Hepatocyte (in vitro differentiated cells): ENCODE measurements at regions not wholly inside any gene's neighbourhood (a gene's known extent, or its start where the extent isn't known, plus 50 kb on each side); places are given as distances from the start of the nearest gene placed in this dataset.

Experiments
- DNase-seq: peaks from one replicate; pipeline ENCODE4 v3.0.0-alpha.2; 2016; ENCODE audit warnings: low spot score
- H2AFZ ChIP-seq: fragments of 200-600 bp; sonication (generic); 2 replicates; pipeline ENCODE4 v1.6.0; 2016; ENCODE audit warnings: antibody characterized with exemption, mild to moderate bottlenecking
- H3K27ac ChIP-seq: fragments of 200-600 bp; sonication (generic); 2 replicates; pipeline ENCODE4 v1.5.1; 2016; ENCODE audit warnings: mild to moderate bottlenecking
- H3K27me3 ChIP-seq: fragments of 200-600 bp; sonication (generic); 2 replicates; pipeline ENCODE4 v1.6.1; 2016
- H3K36me3 ChIP-seq: fragments of 200-600 bp; sonication (generic); replicated peaks from 2 replicates; pipeline ENCODE4 v1.5.1; 2016; ENCODE audit warnings: low read depth; ENCODE audit not compliant: insufficient read depth
- H3K4me1 ChIP-seq: fragments of 200-600 bp; sonication (generic); 2 replicates; pipeline ENCODE4 v1.5.1; 2016; ENCODE audit warnings: mild to moderate bottlenecking, moderate library complexity; ENCODE audit not compliant: insufficient read depth
- H3K4me2 ChIP-seq: fragments of 200-600 bp; sonication (generic); 2 replicates; pipeline ENCODE4 v1.6.0; 2016
- H3K4me3 ChIP-seq: fragments of 200-600 bp; sonication (generic); 2 replicates; pipeline ENCODE4 v1.5.1; 2016; ENCODE audit warnings: mild to moderate bottlenecking
- H3K79me2 ChIP-seq: fragments of 200-600 bp; sonication (generic); 2 replicates; pipeline ENCODE4 v1.6.0; 2017; ENCODE audit warnings: mild to moderate bottlenecking
- H3K9me2 ChIP-seq: fragments of 200-600 bp; sonication (generic); replicated peaks from 2 replicates; pipeline ENCODE4 v1.6.0; 2017; ENCODE audit warnings: mild to moderate bottlenecking; ENCODE audit not compliant: insufficient read depth
- H3K9me3 ChIP-seq: fragments of 200-600 bp; sonication (generic); 2 replicates; pipeline ENCODE4 v1.5.1; 2016; ENCODE audit warnings: low read depth, mild to moderate bottlenecking
- H4K20me1 ChIP-seq: fragments of 200-600 bp; sonication (generic); 2 replicates; pipeline ENCODE4 v1.6.0; 2016; ENCODE audit warnings: mild to moderate bottlenecking; ENCODE audit not compliant: insufficient read depth, poor library complexity, severe bottlenecking
- EZH2 ChIP-seq: fragments of 200-600 bp; sonication (generic); IDR thresholded peaks from 2 replicates; pipeline ENCODE4 v1.6.1; 2016; ENCODE audit warnings: antibody characterized with exemption, mild to moderate bottlenecking, borderline replicate concordance
- EZH2phosphoT487 ChIP-seq: fragments of 200-600 bp; sonication (generic); IDR thresholded peaks from one replicate; pipeline ENCODE4 v1.6.1; 2018; ENCODE audit warnings: antibody characterized with exemption, mild to moderate bottlenecking, low read depth, moderate library complexity; ENCODE audit not compliant: unreplicated experiment, severe bottlenecking
- WGBS: methylation state at CpG from one replicate; pipeline ENCODE4 v1.1.6; 2016; ENCODE audit warnings: low lambda C conversion rate; ENCODE audit errors: missing lambda C conversion rate; 5-methylcytosine and 5-hydroxymethylcytosine counted together
- TF ChIP-seq, protein P1 (sequence below): fragments of 200-600 bp; sonication (generic); IDR thresholded peaks from 2 replicates; pipeline ENCODE4 v1.5.1; 2016; ENCODE audit warnings: antibody characterized with exemption, mild to moderate bottlenecking; ENCODE audit not compliant: poor library complexity

DNA sequence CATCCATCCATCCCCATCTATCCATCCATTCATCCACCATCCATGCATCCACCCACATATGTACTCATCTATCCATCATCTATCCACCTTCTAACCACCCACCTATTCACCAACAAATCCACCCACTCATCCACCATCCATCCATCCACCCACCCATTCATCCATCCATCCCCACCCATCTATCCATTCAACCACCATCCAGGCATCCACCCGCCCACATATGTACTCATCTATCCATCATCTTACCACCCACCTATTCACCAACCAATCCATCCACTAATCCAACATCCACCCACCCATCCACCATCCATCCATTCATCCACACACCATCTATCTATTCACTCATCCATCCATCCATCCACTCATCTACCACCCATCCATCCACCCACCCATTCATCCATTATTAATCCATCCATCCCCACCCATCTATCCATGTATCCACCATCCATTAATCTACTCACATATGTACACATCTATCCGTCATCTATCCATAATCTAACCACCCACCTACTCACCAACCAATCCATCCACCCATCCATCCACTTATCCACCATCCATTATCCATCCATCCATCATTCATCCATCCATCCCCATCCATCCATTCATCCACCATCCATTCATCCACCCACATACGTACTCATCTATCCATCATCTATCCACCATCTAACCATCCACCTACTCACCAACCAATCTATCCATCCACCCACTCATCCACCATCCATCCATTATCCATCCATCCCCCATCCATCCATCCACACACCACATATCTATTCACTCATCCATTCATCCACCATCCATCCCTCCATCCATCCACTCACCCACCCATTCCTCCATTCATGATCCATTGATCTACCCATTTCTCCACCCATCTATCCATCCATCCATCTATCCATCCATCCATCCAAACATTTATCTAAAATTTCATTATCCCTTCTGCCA, 940.0 kb downstream of the BRD1 start:
- no peaks in the 10 kb centered on the region for H3K4me1 ChIP-seq
- H3K36me3 ChIP-seq, result no peaks in the 10 kb centered on the region
- no peaks in the 10 kb centered on the region for H3K9me3 ChIP-seq
- H3K27me3 ChIP-seq, result no peaks in the 10 kb centered on the region
- H2AFZ ChIP-seq, result no peak overlapping the region
- no peak overlapping the region for H3K4me2 ChIP-seq
- no peak overlapping the region for H3K4me3 ChIP-seq
- no peaks in the 10 kb centered on the region for H4K20me1 ChIP-seq
- H3K27ac ChIP-seq, result no peak overlapping the region
- TF ChIP-seq, protein P1, sequence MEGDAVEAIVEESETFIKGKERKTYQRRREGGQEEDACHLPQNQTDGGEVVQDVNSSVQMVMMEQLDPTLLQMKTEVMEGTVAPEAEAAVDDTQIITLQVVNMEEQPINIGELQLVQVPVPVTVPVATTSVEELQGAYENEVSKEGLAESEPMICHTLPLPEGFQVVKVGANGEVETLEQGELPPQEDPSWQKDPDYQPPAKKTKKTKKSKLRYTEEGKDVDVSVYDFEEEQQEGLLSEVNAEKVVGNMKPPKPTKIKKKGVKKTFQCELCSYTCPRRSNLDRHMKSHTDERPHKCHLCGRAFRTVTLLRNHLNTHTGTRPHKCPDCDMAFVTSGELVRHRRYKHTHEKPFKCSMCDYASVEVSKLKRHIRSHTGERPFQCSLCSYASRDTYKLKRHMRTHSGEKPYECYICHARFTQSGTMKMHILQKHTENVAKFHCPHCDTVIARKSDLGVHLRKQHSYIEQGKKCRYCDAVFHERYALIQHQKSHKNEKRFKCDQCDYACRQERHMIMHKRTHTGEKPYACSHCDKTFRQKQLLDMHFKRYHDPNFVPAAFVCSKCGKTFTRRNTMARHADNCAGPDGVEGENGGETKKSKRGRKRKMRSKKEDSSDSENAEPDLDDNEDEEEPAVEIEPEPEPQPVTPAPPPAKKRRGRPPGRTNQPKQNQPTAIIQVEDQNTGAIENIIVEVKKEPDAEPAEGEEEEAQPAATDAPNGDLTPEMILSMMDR, result no peak
- no peak for TF ChIP-seq EZH2
- no peak for TF ChIP-seq EZH2phosphoT487
- no peak for DNase-seq
- H3K79me2 ChIP-seq, result no peaks in the 10 kb centered on the region
- no peaks in the 10 kb centered on the region for H3K9me2 ChIP-seq
- 97% methylated on average over 3 of the region's 3 CpGs for WGBS

DNA sequence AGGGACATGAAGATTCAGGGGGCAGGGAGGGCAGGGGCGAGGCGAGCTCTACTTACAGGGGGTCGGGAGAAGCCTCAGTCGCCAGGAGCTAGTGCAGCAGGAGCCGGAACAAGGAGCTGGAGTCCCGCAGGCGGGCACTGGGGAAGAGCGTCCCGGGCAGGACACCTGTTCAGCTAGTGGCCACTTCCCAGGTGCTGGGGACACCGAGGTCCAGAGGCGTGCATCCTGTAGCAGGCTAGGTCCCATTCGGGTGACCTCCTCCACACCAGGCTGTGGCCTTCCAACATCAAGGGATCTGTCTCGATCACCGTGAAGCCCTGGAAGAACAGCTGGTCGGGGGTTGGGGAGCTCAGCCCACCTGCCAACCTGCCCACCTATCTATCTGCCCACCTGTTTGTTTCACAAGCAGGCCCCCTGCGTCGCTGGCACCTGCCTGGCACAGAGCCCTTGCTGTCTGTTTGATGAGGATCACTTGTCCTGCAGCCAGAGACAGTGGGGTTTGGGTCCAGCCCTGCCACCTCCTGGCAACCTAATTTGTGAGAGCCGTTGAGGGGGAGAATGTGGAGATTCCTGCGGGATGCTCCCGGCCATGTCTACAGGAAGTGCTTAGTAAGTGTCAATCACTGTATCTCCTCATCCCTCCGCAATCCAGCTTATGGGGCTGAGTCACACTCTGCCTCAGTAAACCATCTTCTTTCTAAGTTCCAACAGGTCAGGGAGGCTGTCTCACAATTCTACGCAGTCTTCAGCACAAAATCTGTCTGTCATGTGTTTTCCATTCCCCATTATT, 940.9 kb downstream of the BRD1 start:
- H3K4me1 ChIP-seq, result no peaks in the 10 kb centered on the region
- H4K20me1 ChIP-seq, result no peaks in the 10 kb centered on the region
- TF ChIP-seq EZH2, result no peak
- TF ChIP-seq, protein P1, result no peak
- no peak for TF ChIP-seq EZH2phosphoT487
- no peaks in the 10 kb centered on the region for H3K36me3 ChIP-seq
- H3K9me3 ChIP-seq, result no peaks in the 10 kb centered on the region
- 83% methylated on average over 16 of the region's 22 CpGs for WGBS
- H3K9me2 ChIP-seq, result no peaks in the 10 kb centered on the region
- no peak for DNase-seq
- no peak overlapping the region for H3K4me3 ChIP-seq
- no peak overlapping the region for H3K27ac ChIP-seq
- H3K79me2 ChIP-seq, result no peaks in the 10 kb centered on the region
- H3K4me2 ChIP-seq, result no peak overlapping the region
- no peaks in the 10 kb centered on the region for H3K27me3 ChIP-seq
- no peak overlapping the region for H2AFZ ChIP-seq

DNA sequence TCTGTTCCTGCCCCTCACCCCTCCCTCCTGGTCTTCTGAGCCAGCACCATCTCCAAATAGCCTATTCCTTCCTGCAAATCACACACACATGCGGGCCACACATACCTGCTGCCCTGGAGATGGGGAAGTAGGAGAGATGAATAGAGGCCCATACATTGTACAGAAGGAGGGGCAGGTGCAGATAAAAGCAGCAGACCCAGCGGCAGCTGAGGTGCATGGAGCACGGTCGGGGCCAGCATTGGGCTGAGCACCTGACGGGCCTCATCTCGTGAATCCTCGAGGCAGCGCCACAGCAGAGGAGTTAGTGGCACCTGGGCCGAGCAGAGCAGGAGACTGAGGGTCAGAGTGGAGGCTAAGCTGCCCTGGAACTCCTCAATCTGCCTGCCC, 941.8 kb downstream of the BRD1 start:
- no peaks in the 10 kb centered on the region for H3K4me1 ChIP-seq
- H3K9me2 ChIP-seq, result no peaks in the 10 kb centered on the region
- 82% methylated on average over 9 of the region's 9 CpGs for WGBS
- H3K36me3 ChIP-seq, result no peaks in the 10 kb centered on the region
- H3K4me2 ChIP-seq, result no peak overlapping the region
- no peaks in the 10 kb centered on the region for H4K20me1 ChIP-seq
- H3K27ac ChIP-seq, result no peak overlapping the region
- no peak overlapping the region for H2AFZ ChIP-seq
- no peaks in the 10 kb centered on the region for H3K27me3 ChIP-seq
- TF ChIP-seq EZH2phosphoT487, result no peak
- no peak for TF ChIP-seq EZH2
- TF ChIP-seq, protein P1, result no peak
- no peaks in the 10 kb centered on the region for H3K79me2 ChIP-seq
- H3K4me3 ChIP-seq, result no peak overlapping the region
- DNase-seq, result no peak
- H3K9me3 ChIP-seq, result no peaks in the 10 kb centered on the region
